Neural cell (in vitro differentiated cells): ENCODE measurements at regions not wholly inside any gene's neighbourhood (a gene's known extent, or its start where the extent isn't known, plus 50 kb on each side); places are given as distances from the start of the nearest gene placed in this dataset.

Source experiments
- H2AFZ ChIP-seq: fragments of 200-600, 300-800 bp; sonication (generic), shearing (Covaris generic); 2 replicates; pipeline ENCODE4 v1.6.0; 2014; ENCODE audit warnings: low read depth, mild to moderate bottlenecking, antibody characterized with exemption, low read length, moderate library complexity
- H3F3A ChIP-seq: fragments of 200-600 bp; shearing (Covaris generic); 2 replicates; pipeline ENCODE4 v1.6.1; 2016; ENCODE audit warnings: mild to moderate bottlenecking, moderate library complexity, mixed read lengths, antibody characterized with exemption, low read length; ENCODE audit not compliant: insufficient read depth, poor library complexity, severe bottlenecking
- H3K27ac ChIP-seq: fragments of 200-600, 300-800 bp; sonication (generic), shearing (Covaris generic); 2 replicates; pipeline ENCODE4 v1.5.1; 2014; ENCODE audit warnings: mild to moderate bottlenecking, low read length, moderate library complexity
- H3K27me3 ChIP-seq: fragments of 300-800, 200-600 bp; sonication (generic), shearing (Covaris generic); 2 replicates; pipeline ENCODE4 v1.6.0; 2014; ENCODE audit warnings: mild to moderate bottlenecking, low read depth, low read length, moderate library complexity; ENCODE audit not compliant: insufficient read depth
- H3K36me3 ChIP-seq: fragments of 300-800, 200-600 bp; sonication (generic), shearing (Covaris generic); 2 replicates; pipeline ENCODE4 v1.5.1; 2014; ENCODE audit warnings: mild to moderate bottlenecking, antibody characterized with exemption, low read length, moderate library complexity; ENCODE audit not compliant: insufficient read depth
- H3K4me2 ChIP-seq: fragments of 300-800, 200-600 bp; sonication (generic), shearing (Covaris generic); 2 replicates; pipeline ENCODE4 v1.6.0; 2014; ENCODE audit warnings: mild to moderate bottlenecking, low read length
- H3K4me3 ChIP-seq: fragments of 300-800, 200-600 bp; sonication (generic), shearing (Covaris generic); 2 replicates; pipeline ENCODE4 v1.5.1; 2014; ENCODE audit warnings: mild to moderate bottlenecking, low read length, moderate library complexity
- H3K79me2 ChIP-seq: fragments of 200-600 bp; shearing (Covaris generic); replicated peaks from 2 replicates; pipeline ENCODE4 v1.6.0; 2014; ENCODE audit warnings: mild to moderate bottlenecking, low read length, moderate library complexity; ENCODE audit not compliant: insufficient read depth
- H3K9ac ChIP-seq: fragments of 300-800, 200-600 bp; sonication (generic), shearing (Covaris generic); 2 replicates; pipeline ENCODE4 v1.6.1; 2016; ENCODE audit warnings: mild to moderate bottlenecking, low read length, mixed read lengths
- H3K9me2 ChIP-seq: fragments of 200-600 bp; shearing (Covaris generic); 2 replicates; pipeline ENCODE4 v1.6.1; 2016; ENCODE audit warnings: mild to moderate bottlenecking, low read length, mixed read lengths; ENCODE audit not compliant: insufficient read depth
- H3K9me3 ChIP-seq: fragments of 200-600, 300-800 bp; sonication (generic), shearing (Covaris generic); 2 replicates; pipeline ENCODE4 v1.6.1; 2016; ENCODE audit warnings: mild to moderate bottlenecking, mixed run types, low read length, moderate library complexity, mixed read lengths
- H4K20me1 ChIP-seq: fragments of 200-600 bp; shearing (Covaris generic); 2 replicates; pipeline ENCODE4 v1.6.1; 2016; ENCODE audit warnings: mild to moderate bottlenecking, mixed run types; ENCODE audit not compliant: insufficient read depth
- CTCF ChIP-seq: fragments of 450-650 bp; IDR thresholded peaks from 2 replicates; pipeline ENCODE4 v1.5.1; 2014; ENCODE audit warnings: antibody characterized with exemption, mild to moderate bottlenecking, moderate library complexity; ENCODE audit not compliant: poor library complexity, severe bottlenecking
- EP300 ChIP-seq: fragments of 450-650 bp; conservative IDR thresholded peaks from 2 replicates; pipeline ENCODE4 v1.6.1; 2014; ENCODE audit warnings: antibody characterized with exemption, mild to moderate bottlenecking, moderate library complexity; ENCODE audit not compliant: poor library complexity, severe bottlenecking
- EZH2 ChIP-seq: fragments of 200-600, 300-800 bp; shearing (Covaris generic), sonication (generic); IDR thresholded peaks from 2 replicates; pipeline ENCODE4 v1.6.1; 2014; ENCODE audit warnings: antibody characterized with exemption, low read length, borderline replicate concordance, mild to moderate bottlenecking; ENCODE audit not compliant: insufficient read depth, poor library complexity, severe bottlenecking
- MXI1 ChIP-seq: fragments of 450-650 bp; conservative IDR thresholded peaks from 2 replicates; pipeline ENCODE4 v1.6.1; 2014; ENCODE audit warnings: antibody characterized with exemption, mild to moderate bottlenecking; ENCODE audit not compliant: poor library complexity, severe bottlenecking
- POLR2AphosphoS5 ChIP-seq: IDR thresholded peaks from 2 replicates; pipeline ENCODE4 v1.6.1; 2012
- RAD21 ChIP-seq: fragments of 450-650 bp; conservative IDR thresholded peaks from 2 replicates; pipeline ENCODE4 v1.6.1; 2014; ENCODE audit warnings: antibody characterized with exemption, mild to moderate bottlenecking, moderate library complexity
- REST ChIP-seq: IDR thresholded peaks from 2 replicates; pipeline ENCODE4 v1.6.1; 2012; ENCODE audit warnings: borderline replicate concordance
- SMC3 ChIP-seq: fragments of 450-650 bp; conservative IDR thresholded peaks from 2 replicates; pipeline ENCODE4 v1.6.1; 2014; ENCODE audit warnings: antibody characterized with exemption, mild to moderate bottlenecking, moderate library complexity; ENCODE audit not compliant: poor library complexity
- TAF1 ChIP-seq: IDR thresholded peaks from 2 replicates; pipeline ENCODE4 v1.6.1; 2012; ENCODE audit warnings: low read depth

- no peaks in the 10 kb centered on the region for H3K79me2 ChIP-seq
- H3K4me3 ChIP-seq = no peak overlapping the region
- H3F3A ChIP-seq = no peaks in the 10 kb centered on the region
- no peak overlapping the region for H3K9ac ChIP-seq
- H3K9me3 ChIP-seq = no peaks in the 10 kb centered on the region
- H3K27me3 ChIP-seq = no peaks in the 10 kb centered on the region
- H3K27ac ChIP-seq = no peak overlapping the region
- H3K36me3 ChIP-seq = no peaks in the 10 kb centered on the region
- no peak overlapping the region for H2AFZ ChIP-seq
- no peaks in the 10 kb centered on the region for H4K20me1 ChIP-seq
- no peak overlapping the region for H3K4me2 ChIP-seq
- no peaks in the 10 kb centered on the region for H3K9me2 ChIP-seq
- TF ChIP-seq EZH2 (no peak), TAF1 (no peak), EP300 (no peak), REST (no peak), RAD21 (no peak), MXI1 (no peak), CTCF (no peak), SMC3 (no peak), POLR2AphosphoS5 (no peak)
Observed at GRCh38 chr5:125826214-125826613, 597.0 kb upstream of the GRAMD2B start.

GRCh38 chr5:125829349-125829748 is 593.9 kb upstream of the GRAMD2B start:
- no peak overlapping the region for H2AFZ ChIP-seq
- no peaks in the 10 kb centered on the region for H3K36me3 ChIP-seq
- H4K20me1 ChIP-seq = no peaks in the 10 kb centered on the region
- no peak for TF ChIP-seq CTCF
- no peak for TF ChIP-seq RAD21
- TF ChIP-seq EP300 = no peak
- no peak for TF ChIP-seq EZH2
- no peak for TF ChIP-seq REST
- no peak for TF ChIP-seq MXI1
- TF ChIP-seq SMC3 = no peak
- TF ChIP-seq TAF1 = no peak
- no peak for TF ChIP-seq POLR2AphosphoS5
- no peak overlapping the region for H3K9ac ChIP-seq
- no peaks in the 10 kb centered on the region for H3F3A ChIP-seq
- H3K79me2 ChIP-seq = no peaks in the 10 kb centered on the region
- no peaks in the 10 kb centered on the region for H3K9me3 ChIP-seq
- no peaks in the 10 kb centered on the region for H3K27me3 ChIP-seq
- H3K4me2 ChIP-seq = no peak overlapping the region
- H3K27ac ChIP-seq = no peak overlapping the region
- no peaks in the 10 kb centered on the region for H3K9me2 ChIP-seq
- no peak overlapping the region for H3K4me3 ChIP-seq
